HG03108 (cell line): ENCODE measurements at regions not wholly inside any gene's neighbourhood (a gene's known extent, or its start where the extent isn't known, plus 50 kb on each side); places are given as distances from the start of the nearest gene placed in this dataset.

Experiments used
- ATAC-seq: cut with Tn5 transposase; IDR thresholded peaks from one replicate; pipeline ENCODE4 v1.9.1; 2021; ENCODE audit warnings: moderate library complexity; ENCODE audit not compliant: unreplicated experiment

DNA sequence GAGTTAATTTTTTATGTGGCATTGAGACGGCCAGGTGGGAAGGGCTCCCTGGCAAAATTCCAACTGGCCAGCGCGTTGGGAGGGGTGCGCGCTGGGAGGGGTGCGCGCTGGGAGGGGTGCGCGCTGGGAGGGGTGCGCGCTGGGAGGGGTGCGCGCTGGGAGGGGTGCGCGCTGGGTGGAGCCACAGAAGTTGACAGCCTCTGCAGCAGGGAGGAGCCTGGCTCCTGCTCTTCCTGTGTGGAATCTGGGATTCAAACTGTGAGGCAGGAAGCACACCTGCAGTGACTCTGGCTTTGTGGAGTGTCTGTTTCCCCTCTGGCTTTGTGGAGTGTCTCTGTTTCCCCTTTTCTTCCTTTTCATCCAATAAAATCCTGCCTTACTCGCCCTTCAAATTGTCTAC lies 147.9 kb upstream of the CBLN2 start:
- no peak for ATAC-seq

DNA sequence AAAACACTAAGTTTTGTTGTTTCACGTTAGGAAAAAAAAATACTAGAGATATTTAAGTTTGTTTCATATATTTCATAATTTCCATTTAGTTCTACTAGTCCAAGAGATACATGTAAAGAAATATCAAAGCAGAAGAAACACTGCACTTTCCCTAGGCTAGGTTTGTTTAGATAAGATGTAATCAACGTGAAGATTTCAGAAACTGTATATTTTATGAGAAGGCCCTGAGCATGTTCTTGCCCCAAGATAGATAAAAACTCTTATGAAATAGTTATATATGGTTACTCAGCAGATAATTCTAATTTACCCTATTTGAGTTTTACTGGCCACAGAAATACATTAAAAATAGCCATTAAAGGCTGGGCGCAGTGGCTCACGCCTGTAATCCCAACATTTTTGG lies 143.6 kb upstream of the CBLN2 start:
- no peak for ATAC-seq

DNA sequence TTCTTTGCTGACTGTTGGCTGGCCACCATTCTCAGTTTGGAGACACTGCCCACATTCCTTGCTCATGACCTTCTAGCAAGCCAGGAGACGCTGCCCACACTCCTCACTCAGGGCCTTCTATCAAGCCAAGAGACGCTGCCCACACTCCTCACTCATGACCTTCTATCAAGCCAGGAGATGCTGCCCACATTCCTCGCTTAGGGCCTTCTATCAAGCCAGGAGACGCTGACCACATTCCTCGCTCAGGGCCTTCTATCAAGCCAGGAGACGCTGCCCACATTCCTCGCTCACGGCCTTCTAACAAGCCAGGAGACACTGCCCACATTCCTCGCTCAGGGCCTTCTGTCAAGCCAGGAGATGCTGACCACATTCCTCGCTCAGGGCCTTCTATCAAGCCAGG lies 131.3 kb upstream of the CBLN2 start:
- no peak for ATAC-seq

DNA sequence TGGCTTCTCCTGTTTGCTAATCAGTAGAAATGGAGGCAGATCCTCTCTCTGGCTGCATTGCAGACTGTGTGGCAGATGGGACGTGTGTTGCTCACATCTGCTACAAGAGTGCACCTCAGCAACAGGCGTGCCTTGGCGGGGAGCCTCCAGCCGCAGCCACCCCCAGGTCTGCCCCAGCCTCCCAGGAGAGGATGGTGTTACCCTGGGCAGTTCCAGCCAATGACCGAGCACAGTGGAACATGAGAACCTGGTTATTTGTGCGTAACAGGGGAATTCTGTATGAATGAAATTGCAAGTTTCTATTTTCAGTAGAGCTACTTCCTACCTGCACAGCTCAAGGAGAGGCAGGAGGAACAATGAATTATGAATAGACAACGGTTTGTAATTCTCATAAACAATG lies 130.6 kb upstream of the CBLN2 start:
- ATAC-seq, result peak; percentile 72

DNA sequence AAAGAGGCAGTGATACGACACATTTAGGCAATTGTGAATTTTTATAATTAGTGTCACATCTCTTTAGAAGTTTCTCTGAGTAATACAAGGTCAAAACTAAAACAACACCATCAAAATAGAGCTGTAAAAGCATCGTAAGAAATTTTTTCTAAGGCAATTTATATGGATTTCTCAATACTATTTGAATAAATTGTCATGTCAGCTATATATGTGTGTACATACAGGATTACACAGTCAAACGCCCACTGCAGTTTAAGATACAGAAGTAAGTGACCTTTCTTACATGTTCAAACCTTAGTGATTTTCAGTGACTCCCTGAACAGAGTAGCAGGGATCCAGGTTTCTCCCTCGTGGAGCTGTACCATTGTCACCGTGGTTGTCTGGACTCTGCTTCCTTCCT lies 129.1 kb upstream of the CBLN2 start:
- no peak for ATAC-seq

DNA sequence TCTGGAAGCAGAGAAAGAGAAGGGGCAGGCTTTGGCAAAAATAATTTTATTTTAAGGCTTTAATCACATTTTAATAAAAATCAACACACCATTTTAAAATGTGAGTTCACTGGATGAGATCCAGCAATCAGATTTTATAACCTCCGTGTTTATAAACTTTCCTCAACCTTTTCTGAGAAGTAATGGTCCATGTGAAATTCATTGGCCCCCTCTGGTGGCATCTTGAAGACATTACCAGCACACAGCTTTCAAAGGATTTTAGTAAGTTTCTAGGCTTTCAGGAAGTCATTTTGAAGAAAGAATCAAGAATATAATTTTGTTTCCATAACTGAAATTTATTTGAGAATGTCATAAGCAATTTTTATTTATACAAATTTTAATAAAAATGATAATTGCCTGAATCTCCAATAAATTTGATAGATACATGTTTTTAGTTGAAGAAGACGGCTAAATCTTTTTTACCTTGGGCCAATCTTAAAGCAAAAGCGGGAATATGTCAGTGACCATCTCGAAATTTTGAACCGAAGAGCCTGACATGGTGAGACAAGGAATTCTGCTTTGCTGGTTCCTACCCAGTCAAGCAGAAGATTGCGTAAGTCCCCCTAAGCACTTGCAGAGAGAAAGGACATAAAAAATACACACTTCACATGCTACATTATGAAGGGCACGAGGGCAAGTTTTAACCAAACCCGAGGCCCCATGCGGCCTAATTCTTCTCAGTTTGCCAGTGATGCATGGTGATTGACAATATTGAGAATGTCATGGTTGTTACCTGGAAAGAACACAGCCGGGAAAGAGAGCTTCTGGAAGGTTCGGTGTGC lies 128.4 kb upstream of the CBLN2 start:
- no peak for ATAC-seq

DNA sequence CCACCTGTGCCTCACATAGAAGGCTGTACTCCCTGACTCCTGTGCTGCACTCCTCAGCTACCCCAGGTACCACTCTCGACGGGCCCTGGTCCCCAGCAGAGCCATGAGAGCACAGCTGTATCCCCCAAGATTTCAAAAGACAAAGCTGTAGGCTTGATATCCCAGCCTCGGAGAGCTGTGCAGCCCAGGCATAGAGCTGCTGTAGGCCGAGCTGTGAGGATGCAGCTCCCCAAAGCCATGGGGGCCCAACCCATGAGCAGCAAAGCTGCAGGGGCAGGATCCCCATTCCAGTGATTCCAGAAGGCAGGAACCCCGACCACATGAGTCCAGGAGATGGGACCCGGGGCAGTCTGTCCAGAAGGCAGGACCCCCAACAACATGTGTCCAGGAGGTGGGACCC lies 123.8 kb upstream of the CBLN2 start:
- no peak for ATAC-seq

DNA sequence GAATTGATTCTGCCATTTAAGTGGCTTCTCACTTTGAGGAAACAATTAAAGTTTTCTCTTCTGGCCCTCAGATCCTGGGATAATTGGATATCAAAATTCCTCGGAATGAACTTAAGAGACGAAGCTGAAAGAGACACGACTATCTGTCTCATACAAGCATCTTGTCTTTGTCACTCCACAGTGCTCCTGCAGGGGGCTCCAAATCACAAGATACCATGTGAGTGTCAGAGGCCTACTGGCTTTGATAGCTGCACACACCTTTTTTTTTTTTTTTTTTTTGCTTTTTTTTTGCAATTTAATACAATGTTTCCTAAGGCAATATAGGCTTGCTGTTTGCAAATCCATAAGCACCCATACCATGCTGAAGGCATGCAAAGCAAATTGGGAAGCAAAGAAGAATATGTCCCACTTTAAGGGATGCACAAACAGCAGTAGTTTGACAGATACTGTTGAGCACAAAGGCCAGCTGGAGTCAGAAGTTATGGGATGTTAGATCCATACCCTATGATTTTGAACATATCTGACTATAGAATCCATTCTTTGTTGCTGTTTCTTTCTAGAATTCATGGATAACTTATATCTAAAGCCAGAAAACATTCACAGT lies 109.0 kb upstream of the CBLN2 start:
- ATAC-seq, result peak; percentile 82

DNA sequence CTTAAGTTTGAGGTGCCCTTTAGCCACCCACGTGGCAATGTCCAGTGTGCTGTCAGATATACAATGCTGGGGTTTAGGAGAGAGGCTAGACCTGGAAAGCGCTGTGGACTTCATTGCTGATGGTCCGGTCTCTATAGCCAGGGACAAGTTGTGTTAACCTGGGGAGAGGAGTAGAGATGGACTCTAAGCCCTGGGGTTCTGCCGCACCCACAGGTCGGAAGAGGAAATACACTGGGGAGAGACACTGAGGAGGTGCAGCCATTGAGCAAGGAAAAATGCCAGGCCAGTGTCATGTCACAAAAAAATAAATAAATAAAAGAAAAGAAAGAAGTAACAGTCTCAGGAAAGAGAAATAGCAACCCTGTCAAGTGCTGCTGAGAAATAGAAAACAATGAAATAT lies 106.9 kb upstream of the CBLN2 start:
- ATAC-seq, result no peak

DNA sequence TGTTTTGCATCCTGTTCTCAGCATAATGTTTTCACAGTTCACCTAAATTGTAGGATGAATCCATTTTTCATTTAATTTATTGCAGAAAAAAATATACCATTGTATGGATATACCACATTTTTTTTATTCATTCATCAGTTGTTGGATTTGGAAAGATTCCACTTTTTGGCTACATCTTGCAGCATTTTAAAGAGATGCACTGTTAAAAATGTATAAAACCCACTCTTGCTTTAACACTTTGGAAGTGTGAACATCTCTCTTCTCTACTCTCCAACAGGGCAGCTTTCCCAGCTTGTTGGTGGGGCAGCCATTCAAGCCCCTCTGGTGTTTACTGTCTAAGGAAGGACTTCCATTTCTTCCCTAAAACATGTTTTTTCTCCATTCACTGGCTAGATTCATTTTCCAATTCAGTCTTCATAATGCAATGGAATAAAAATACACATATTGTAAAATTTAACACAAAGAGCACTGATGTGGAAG lies 104.4 kb upstream of the CBLN2 start:
- no peak for ATAC-seq

DNA sequence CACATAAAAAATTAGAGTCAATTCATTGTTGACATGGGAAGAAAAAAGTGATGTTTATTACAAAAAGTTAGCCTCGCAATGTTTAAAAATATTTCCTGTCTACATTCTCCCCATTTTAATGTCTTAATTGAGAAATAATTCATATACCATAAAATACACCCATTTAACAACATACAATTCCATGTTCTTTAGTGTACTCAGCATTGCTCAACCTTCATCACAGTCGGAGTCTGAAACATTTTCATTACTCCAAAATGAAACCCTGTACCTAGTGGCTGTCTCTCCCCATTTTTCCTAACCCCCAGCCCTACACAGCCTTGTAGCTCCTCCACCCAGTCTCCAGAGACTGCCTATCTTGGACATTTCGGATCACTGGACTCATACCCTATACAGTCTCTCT lies 103.9 kb upstream of the CBLN2 start:
- ATAC-seq, result no peak

DNA sequence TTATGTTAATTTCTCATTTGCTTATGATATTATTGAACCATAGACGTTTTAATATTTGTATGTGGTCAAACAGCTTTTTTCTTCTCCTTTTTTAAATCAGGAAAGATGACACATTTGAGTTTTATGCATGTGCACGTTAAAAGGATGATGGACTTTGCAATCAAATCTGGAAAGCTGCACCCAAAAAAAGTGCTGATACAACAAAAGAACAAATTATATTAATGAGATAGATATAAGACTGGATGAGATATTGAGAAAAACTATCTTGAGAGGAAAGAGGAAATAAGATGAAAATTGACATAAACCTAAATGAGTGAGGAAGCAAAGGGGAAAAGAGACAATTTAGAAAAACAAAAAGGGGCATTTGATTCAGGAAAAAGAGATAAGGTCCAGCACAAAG lies 96.4 kb upstream of the CBLN2 start:
- ATAC-seq, result no peak

DNA sequence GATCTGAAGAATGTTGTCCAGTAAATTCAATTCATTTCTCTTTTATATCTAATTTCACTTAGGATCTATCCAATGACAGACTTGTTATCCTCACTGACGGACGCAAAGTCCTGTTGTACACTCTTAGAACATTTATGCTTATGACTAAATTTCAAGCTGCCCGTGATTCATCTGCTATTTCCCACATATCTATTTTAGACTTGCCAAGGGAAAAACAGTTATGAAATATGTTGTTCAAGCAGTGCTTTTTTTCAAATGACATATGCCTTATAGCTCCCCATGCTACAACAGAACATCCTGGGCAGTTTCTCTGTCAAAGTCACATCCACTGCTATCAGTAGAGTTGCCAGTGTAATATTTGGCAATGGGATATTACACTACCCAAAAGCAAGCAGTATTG lies 94.2 kb upstream of the CBLN2 start:
- ATAC-seq, result no peak

DNA sequence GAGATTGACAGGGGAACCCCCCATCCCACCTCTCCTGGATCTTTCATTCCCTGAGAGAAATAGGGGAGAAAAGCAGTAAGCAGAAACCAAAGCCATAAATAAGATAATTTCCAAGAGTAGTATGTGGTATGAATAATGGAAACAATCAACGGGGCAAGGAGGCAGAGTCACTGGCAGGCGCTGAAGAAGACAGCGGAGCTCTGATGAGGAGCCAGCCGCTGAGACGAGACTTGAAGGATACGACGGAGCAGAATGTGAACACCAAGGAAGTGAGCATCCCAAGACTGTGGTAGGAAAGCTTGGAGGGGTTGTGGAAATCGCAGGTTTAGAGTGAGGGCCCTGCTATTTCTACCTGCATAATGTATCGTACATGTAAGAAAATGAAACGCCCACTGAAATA lies 93.6 kb upstream of the CBLN2 start:
- ATAC-seq, result no peak

DNA sequence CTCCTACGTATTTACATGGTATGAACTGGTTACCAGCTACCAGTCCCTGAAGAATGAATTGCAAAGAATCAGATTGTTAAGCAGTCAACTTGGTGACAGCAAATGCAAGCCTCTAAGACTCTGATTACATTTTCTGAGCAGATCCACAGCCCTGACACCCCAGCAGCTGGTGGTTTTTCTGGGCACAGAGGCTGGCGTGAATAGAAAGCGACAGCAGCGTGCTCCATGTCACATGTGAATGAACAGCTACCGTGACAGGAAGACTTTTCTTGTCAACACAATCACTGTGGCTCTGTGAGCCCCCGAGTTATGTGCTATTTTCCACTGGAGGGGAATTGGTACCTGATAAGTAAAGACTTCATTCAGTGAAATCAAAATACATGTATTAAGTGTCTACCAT lies 93.2 kb upstream of the CBLN2 start:
- ATAC-seq, result no peak

DNA sequence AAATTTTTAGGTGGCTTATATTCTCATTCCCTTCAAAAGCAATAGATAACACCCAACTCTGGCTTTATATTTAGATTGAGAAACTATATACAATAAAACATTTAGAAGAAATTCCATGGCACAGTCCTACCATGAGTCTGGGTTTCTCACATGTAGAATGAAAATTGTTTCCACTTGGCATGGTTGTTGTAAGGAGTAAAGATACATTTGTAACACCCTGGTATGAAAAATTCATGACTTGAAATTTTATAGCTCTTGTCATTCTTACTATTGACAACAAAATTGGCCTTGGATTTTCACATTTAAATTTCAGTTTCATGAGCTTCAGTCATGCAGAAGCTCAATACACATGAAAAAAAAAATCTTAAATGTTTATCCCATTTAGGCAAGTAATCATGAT lies 92.5 kb upstream of the CBLN2 start:
- no peak for ATAC-seq

DNA sequence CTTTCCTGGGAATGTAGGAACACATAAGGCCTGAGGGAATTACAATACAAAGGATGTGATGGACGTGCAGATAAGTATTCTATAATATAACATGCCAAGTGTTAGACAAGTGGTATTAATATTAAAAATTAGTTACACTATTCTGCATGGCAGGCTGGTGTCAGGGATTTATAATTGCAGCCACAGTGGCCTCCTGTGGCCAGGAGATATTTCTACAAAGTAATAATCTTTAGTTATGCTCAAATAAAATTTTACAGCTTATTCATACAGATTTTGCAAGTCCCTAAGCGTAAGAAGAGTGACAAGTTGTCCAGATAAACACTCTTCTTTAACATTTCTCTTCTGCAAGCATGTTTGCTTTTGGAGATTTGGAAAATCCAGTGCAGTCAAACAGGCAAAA lies 90.4 kb upstream of the CBLN2 start:
- ATAC-seq, result no peak

DNA sequence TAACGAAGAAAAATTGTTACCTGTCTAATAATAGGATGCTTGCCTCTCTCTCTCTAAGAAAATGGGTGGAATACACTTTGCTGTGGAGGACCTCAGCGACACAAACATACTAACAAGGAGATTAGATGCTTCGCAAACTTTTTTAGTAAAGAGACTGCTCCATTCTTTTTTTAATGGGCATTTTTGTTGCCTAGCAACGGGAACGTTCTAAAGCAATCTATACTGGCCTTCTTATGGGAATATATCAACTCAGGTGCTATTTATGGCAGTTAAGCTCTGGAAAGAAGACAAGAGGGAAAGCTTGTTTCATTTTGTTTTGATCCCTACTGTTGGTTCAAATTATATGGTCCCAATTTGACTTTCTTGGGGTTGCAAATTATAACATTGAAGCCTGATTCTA lies 86.8 kb upstream of the CBLN2 start:
- no peak for ATAC-seq

DNA sequence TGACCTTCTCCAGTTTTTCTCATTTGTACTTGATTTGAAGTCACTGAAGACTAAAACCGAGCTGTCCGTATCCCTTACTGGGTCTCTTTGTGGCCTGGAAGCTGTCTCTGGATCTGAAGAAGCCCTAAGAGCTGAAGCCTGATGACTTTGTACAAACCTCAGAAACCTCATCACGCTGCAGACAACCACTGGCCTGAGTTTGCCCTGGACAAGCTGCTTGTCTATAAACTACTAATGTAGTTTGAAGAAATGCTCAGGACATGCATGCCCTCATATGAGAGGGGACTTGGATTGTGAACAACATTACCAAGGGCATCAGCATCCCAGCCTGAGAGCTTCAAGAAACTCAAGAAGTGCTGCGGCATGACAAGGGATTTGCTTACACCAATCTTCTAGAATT lies 79.3 kb upstream of the CBLN2 start:
- no peak for ATAC-seq

DNA sequence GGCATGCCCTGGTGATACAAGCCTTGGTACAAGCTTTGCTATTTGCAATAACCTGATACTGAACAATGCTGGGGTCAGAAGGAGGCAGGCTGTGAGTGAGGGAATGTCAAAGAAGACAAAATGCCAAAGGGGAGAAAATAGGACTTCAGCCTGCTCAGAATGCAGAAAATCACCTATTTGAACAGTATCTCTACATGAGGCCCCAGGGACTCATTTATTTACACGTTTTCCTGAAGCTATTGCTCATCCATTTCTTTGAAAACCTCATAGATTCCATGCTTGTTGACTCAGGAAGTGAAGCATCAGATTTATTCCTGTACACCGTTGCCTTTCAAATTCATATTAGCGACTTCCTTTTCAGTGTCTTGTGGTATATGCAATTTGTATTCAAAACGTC lies 69.4 kb upstream of the CBLN2 start:
- ATAC-seq, result no peak

DNA sequence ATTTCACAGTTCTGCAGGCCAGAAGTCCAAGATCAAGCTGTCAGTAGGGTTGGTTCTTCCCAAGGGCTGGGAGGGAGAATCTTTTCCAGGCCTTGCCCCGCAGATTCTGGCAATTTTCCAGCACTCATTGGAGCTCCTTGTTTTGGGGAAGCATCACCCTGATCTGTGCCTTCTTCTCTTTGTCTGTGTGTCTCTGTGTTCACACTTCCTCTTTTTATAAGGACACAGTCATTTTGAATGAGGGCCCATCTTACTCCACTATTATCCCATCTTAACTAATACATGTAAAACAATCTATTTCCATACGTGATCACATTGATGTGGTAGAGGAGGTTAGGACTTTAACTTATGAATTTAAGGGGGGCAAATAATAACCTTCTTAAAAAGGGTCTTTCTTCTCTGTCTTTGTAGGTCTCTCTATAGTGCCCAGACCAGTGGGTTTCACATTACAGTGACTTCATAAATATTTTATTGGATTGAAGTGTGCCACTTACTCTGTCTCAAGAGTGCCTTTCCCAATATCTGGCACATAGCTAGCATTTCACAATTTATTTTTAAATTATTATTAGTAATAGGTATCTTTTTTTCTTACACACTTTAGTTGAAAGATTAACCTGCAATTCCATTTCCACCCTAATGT lies 68.9 kb upstream of the CBLN2 start:
- no peak for ATAC-seq

DNA sequence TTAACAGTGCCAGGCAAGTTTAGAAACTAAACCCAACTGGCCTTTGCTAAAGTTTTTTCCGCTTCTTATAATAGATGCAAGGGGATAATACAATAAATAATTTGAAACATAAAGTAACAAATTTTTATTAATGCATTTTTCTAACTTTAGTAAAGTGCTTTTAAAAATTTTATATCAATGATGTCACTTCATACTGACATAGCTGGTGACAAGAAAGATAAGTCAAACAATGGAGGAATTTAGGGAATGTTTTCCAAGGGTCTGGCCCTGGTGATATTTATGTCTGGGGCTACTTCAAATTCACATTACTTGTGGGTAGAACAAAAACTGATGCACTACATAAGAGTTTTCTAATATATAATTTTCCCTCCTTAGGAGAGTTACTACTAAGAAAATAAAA lies 61.2 kb upstream of the CBLN2 start:
- no peak for ATAC-seq
